ENCODE measurements at regions not wholly inside any gene's neighbourhood (a gene's known extent, or its start where the extent isn't known, plus 50 kb on each side); places are given as distances from the start of the nearest gene placed in this dataset.
A peak's percentile ranks its signal among the peaks of the same experiment; 100 is the strongest.

DNA sequence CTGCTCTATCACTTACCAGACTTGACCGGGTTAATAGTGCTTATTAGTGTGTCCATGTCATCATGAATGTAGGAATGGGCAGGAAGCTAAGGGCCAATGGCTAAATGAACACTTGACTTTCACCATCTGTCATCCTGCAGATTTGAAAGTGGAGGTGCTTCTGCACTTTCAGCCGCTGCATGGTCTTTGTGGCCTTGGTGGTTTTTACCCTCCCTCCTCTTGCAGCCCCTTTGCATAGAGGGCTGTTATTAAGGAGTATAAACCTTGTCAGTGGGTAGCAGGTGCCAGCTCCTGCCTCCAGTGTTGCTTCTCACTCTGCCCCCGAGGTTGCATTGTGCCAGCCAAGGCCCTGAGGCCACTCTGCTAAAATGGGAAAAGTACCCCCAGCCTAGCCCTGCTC lies 122.2 kb upstream of the TNFAIP3 start:
- TF ChIP-seq EP300 (IDR thresholded peaks at IDR 0.05; ENCODE audit: borderline replicate concordance in 1 of 2, control insufficient read depth in 1 of 2, low read depth in 2 of 2, low read length in 2 of 2) (peak; percentile 25 to 28; a peak in 2 of 4 replicates), ZNF274 (IDR thresholded peaks at IDR 0.05; ENCODE audit: insufficient read depth, insufficient read length) (no peak), POLR2A (IDR thresholded peaks at IDR 0.05; ENCODE audit: low read depth, low read length) (no peak), NR2C1 (IDR thresholded peaks at IDR 0.05) (no peak), FOXM1 (IDR thresholded peaks at IDR 0.05; ENCODE audit: low read depth, low read length) (no peak), RELA (IDR thresholded peaks at IDR 0.05; ENCODE audit: borderline replicate concordance, partially characterized antibody) (no peak), CHD2 (IDR thresholded peaks at IDR 0.05; ENCODE audit: borderline replicate concordance, low read depth, low read length) (no peak), MYC (IDR thresholded peaks at IDR 0.05; ENCODE audit: insufficient read depth, insufficient read length, insufficient replicate concordance, low read length, severe bottlenecking) (no peak), CREB1 (IDR thresholded peaks at IDR 0.05; ENCODE audit: low read depth) (no peak), TCF3 (IDR thresholded peaks at IDR 0.05; ENCODE audit: borderline replicate concordance, insufficient read depth, low read depth, low read length) (peak; percentile 59; the same call in 1 of the 2 replicates), NRF1 (conservative IDR thresholded peaks at IDR 0.05; ENCODE audit: low read depth, low read length) (no peak)
- TF ChIP-seq, protein P1, sequence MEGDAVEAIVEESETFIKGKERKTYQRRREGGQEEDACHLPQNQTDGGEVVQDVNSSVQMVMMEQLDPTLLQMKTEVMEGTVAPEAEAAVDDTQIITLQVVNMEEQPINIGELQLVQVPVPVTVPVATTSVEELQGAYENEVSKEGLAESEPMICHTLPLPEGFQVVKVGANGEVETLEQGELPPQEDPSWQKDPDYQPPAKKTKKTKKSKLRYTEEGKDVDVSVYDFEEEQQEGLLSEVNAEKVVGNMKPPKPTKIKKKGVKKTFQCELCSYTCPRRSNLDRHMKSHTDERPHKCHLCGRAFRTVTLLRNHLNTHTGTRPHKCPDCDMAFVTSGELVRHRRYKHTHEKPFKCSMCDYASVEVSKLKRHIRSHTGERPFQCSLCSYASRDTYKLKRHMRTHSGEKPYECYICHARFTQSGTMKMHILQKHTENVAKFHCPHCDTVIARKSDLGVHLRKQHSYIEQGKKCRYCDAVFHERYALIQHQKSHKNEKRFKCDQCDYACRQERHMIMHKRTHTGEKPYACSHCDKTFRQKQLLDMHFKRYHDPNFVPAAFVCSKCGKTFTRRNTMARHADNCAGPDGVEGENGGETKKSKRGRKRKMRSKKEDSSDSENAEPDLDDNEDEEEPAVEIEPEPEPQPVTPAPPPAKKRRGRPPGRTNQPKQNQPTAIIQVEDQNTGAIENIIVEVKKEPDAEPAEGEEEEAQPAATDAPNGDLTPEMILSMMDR (IDR thresholded peaks at IDR 0.05 in 2 of 3, conservative IDR thresholded peaks at IDR 0.05 in 1 of 3; ENCODE audit: control insufficient read depth in 2 of 3, extremely low read depth in 1 of 3, insufficient read depth in 1 of 3, low read depth in 3 of 3, low read length in 3 of 3): no peak
- TF ChIP-seq, protein P2, sequence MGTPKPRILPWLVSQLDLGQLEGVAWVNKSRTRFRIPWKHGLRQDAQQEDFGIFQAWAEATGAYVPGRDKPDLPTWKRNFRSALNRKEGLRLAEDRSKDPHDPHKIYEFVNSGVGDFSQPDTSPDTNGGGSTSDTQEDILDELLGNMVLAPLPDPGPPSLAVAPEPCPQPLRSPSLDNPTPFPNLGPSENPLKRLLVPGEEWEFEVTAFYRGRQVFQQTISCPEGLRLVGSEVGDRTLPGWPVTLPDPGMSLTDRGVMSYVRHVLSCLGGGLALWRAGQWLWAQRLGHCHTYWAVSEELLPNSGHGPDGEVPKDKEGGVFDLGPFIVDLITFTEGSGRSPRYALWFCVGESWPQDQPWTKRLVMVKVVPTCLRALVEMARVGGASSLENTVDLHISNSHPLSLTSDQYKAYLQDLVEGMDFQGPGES (IDR thresholded peaks at IDR 0.05): no peak
